ENCODE measurements at regions not wholly inside any gene's neighbourhood (a gene's known extent, or its start where the extent isn't known, plus 50 kb on each side); places are given as distances from the start of the nearest gene placed in this dataset.

DNA sequence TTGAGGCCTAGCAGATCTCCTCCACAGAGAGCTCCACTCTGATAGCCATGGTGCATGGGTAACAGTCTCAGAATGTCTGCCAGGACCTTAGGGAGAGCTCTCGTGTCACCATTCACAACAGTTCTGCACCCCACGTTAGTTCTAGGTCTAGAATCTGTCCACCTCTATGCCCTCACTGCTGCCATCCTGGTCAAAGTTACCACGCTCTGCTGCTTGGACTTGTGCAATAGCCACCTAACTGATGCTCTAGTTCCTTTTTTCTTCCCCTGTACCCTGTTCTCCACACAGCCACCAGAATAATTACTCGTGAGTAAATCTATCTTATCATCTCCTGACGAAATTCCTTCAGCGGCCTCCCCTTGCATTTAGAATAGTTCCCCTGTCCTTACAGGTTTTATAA, 268.8 kb upstream of the GATB start:
- Histone ChIP-seq H3K79me2 (ENCODE audit: insufficient read depth, low read depth) (no peaks in the 10 kb centered on the region), H4K20me1 (ENCODE audit: insufficient read depth) (no peaks in the 10 kb centered on the region), H3K4me2 (no peak overlapping the region), H3K27me3 (ENCODE audit: insufficient read depth, low read depth) (no peaks in the 10 kb centered on the region), H3K9ac (no peak overlapping the region), H3K36me3 (ENCODE audit: insufficient read depth) (no peaks in the 10 kb centered on the region), H3K4me3 (IDR thresholded peaks at IDR 0.05; ENCODE audit: insufficient read depth, low read depth, low read length) (no peak overlapping the region), H3K4me1 (ENCODE audit: low read depth, poor library complexity, severe bottlenecking) (no peaks in the 10 kb centered on the region), H3K27ac (no peak overlapping the region), H2AFZ (ENCODE audit: low read depth) (no peak overlapping the region)
- TF ChIP-seq, protein P1, sequence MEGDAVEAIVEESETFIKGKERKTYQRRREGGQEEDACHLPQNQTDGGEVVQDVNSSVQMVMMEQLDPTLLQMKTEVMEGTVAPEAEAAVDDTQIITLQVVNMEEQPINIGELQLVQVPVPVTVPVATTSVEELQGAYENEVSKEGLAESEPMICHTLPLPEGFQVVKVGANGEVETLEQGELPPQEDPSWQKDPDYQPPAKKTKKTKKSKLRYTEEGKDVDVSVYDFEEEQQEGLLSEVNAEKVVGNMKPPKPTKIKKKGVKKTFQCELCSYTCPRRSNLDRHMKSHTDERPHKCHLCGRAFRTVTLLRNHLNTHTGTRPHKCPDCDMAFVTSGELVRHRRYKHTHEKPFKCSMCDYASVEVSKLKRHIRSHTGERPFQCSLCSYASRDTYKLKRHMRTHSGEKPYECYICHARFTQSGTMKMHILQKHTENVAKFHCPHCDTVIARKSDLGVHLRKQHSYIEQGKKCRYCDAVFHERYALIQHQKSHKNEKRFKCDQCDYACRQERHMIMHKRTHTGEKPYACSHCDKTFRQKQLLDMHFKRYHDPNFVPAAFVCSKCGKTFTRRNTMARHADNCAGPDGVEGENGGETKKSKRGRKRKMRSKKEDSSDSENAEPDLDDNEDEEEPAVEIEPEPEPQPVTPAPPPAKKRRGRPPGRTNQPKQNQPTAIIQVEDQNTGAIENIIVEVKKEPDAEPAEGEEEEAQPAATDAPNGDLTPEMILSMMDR (conservative IDR thresholded peaks at IDR 0.05; ENCODE audit: low read depth, low read length), result no peak

DNA sequence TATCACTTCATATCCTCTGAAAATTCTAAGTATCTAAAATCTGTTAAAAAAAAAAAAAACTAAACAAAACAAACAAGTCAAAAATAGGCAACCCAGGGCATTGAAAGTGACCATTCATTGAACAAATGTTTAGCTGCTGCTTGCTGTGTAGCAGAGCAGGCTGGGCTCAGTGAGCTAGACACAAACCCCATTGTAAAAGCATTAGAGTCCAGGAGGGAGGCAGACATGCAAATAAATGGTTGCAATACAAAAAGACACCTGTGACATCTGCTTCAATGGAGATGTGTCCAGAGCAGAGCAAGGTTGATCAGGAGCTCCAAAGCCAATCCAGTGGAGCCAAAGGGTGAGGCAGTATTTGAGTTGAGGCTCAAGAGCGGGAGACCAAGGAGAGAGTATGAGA, 267.3 kb upstream of the GATB start:
- H3K79me2 ChIP-seq (ENCODE audit: insufficient read depth, low read depth), result no peaks in the 10 kb centered on the region
- TF ChIP-seq, protein P1 (conservative IDR thresholded peaks at IDR 0.05; ENCODE audit: low read depth, low read length), result no peak
- no peak overlapping the region for H3K4me3 ChIP-seq (IDR thresholded peaks at IDR 0.05; ENCODE audit: insufficient read depth, low read depth, low read length)
- H2AFZ ChIP-seq (ENCODE audit: low read depth), result no peak overlapping the region
- H3K9ac ChIP-seq, result no peak overlapping the region
- H4K20me1 ChIP-seq (ENCODE audit: insufficient read depth), result no peaks in the 10 kb centered on the region
- H3K4me2 ChIP-seq, result no peak overlapping the region
- H3K36me3 ChIP-seq (ENCODE audit: insufficient read depth), result no peaks in the 10 kb centered on the region
- no peaks in the 10 kb centered on the region for H3K27me3 ChIP-seq (ENCODE audit: insufficient read depth, low read depth)
- H3K27ac ChIP-seq, result no peak overlapping the region
- no peaks in the 10 kb centered on the region for H3K4me1 ChIP-seq (ENCODE audit: low read depth, poor library complexity, severe bottlenecking)

DNA sequence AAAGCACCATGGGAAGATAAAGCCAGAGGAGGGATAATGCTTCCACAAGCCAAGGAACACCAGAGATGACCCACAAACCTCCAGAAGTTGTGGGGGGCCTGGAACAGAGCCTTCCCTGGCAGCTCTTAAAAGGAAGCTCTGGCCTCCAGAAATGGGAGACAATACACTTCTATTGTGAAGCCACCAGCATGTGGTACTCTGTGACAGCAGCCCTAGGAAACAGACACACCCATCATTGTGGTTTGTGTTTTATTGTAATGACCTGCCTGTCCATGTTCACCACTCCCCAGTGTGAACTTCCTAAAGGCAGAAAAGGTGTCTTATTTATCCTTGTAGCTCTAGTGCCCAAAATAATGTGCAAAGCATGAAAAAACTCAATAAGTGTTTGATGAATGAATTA, 264.1 kb upstream of the GATB start:
- Histone ChIP-seq H3K27ac (no peak overlapping the region), H4K20me1 (ENCODE audit: insufficient read depth) (no peaks in the 10 kb centered on the region), H3K4me1 (ENCODE audit: low read depth, poor library complexity, severe bottlenecking) (no peaks in the 10 kb centered on the region), H3K27me3 (ENCODE audit: insufficient read depth, low read depth) (no peaks in the 10 kb centered on the region), H3K4me2 (no peak overlapping the region), H3K36me3 (ENCODE audit: insufficient read depth) (no peaks in the 10 kb centered on the region), H3K9ac (no peak overlapping the region), H3K79me2 (ENCODE audit: insufficient read depth, low read depth) (no peaks in the 10 kb centered on the region), H2AFZ (ENCODE audit: low read depth) (no peak overlapping the region), H3K4me3 (IDR thresholded peaks at IDR 0.05; ENCODE audit: insufficient read depth, low read depth, low read length) (no peak overlapping the region)
- TF ChIP-seq, protein P1 (conservative IDR thresholded peaks at IDR 0.05; ENCODE audit: low read depth, low read length), result no peak

DNA sequence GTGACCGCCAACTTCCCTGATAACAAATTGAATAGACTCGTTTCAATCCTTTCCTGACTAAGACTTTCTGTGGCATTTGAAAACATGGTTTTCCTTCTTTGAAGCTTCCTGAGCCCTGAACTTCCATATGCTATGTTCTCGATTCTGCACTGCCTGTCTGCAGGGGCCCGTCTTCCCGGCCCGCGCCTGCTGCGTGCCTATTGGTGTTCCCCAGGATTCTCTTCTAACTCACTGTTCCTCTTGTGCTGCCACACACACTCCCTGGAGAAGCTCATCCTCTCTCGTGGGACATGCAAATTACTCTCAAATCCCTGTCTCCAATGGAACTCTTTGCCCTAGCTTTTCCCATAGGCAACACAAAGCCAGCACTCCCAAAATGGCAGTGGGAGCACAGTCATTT, 262.9 kb upstream of the GATB start:
- Histone ChIP-seq H3K27me3 (ENCODE audit: insufficient read depth, low read depth) (no peaks in the 10 kb centered on the region), H3K27ac (no peak overlapping the region), H3K4me3 (IDR thresholded peaks at IDR 0.05; ENCODE audit: insufficient read depth, low read depth, low read length) (no peak overlapping the region), H3K4me1 (ENCODE audit: low read depth, poor library complexity, severe bottlenecking) (no peaks in the 10 kb centered on the region), H3K9ac (no peak overlapping the region), H4K20me1 (ENCODE audit: insufficient read depth) (no peaks in the 10 kb centered on the region), H3K36me3 (ENCODE audit: insufficient read depth) (no peaks in the 10 kb centered on the region), H3K4me2 (no peak overlapping the region), H2AFZ (ENCODE audit: low read depth) (no peak overlapping the region), H3K79me2 (ENCODE audit: insufficient read depth, low read depth) (no peaks in the 10 kb centered on the region)
- TF ChIP-seq, protein P1 (conservative IDR thresholded peaks at IDR 0.05; ENCODE audit: low read depth, low read length), result no peak

DNA sequence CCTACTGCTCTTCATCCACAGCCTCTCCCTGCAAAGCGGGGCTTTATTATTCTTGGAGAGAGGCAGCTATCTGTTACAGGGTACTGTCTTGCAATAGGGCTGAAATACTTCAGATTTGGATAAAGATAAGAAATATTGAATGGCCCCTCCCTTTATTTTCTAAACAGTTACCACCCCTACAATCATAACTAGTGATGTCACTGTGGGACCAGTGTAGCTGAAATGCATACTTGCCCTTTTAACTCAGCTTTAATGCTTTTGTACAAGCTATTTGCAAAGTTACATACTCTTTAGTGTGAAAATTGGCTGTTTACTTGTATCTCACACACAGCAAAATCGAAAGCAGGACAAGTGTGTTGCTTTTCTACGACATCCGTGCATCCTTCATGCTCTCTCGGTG, 261.7 kb upstream of the GATB start:
- Histone ChIP-seq H3K4me3 (IDR thresholded peaks at IDR 0.05; ENCODE audit: insufficient read depth, low read depth, low read length) (no peak overlapping the region), H4K20me1 (ENCODE audit: insufficient read depth) (no peaks in the 10 kb centered on the region), H3K36me3 (ENCODE audit: insufficient read depth) (no peaks in the 10 kb centered on the region), H3K9ac (no peak overlapping the region), H3K27me3 (ENCODE audit: insufficient read depth, low read depth) (no peaks in the 10 kb centered on the region), H3K79me2 (ENCODE audit: insufficient read depth, low read depth) (no peaks in the 10 kb centered on the region), H3K4me1 (ENCODE audit: low read depth, poor library complexity, severe bottlenecking) (no peaks in the 10 kb centered on the region), H3K27ac (no peak overlapping the region), H2AFZ (ENCODE audit: low read depth) (no peak overlapping the region), H3K4me2 (no peak overlapping the region)
- TF ChIP-seq, protein P1 (conservative IDR thresholded peaks at IDR 0.05; ENCODE audit: low read depth, low read length), result no peak
